ENCODE measurements at regions not wholly inside any gene's neighbourhood (a gene's known extent, or its start where the extent isn't known, plus 50 kb on each side); places are given as distances from the start of the nearest gene placed in this dataset.

GRCh38 chr11:81990659-81991443 is 742.8 kb downstream of the FAM181B start:
- H3K14ac ChIP-seq (replicated peaks; ENCODE audit: low read depth, low read length) = no peak overlapping the region
- dilution Hi-C loops (cut with HindIII; ENCODE audit: low sequenced_read_pairs, unreplicated experiment) = no loop called here
- DNase-seq (no peak), ATAC-seq (ENCODE audit: low read depth) (no peak)
- no peak overlapping the region for H3K56ac ChIP-seq (ENCODE audit: extremely low read depth, insufficient read depth, low read length)
- H2BK15ac ChIP-seq (ENCODE audit: low read depth, low read length) = no peak overlapping the region
- TF ChIP-seq RFX5 (IDR thresholded peaks at IDR 0.05; ENCODE audit: low read depth, low read length) (no peak), MAZ (IDR thresholded peaks at IDR 0.05; ENCODE audit: borderline replicate concordance, low read depth, low read length) (no peak), POLR2A (IDR thresholded peaks at IDR 0.05; ENCODE audit: low read depth, low read length) (no peak), CHD1 (IDR thresholded peaks at IDR 0.05; ENCODE audit: low read depth, low read length) (no peak)
- WGBS, 2 experiments (ENCODE audit: extremely low coverage in 2 of 2, insufficient read length in 1 of 2) = 80% methylated on average over 3 of the region's 27 CpGs; no CpG with 5 or more reads in 1 of the 2 experiments
- peaks cover 9% of the 10 kb centered on the region for H3K9me3 ChIP-seq (ENCODE audit: control insufficient read depth, insufficient read depth, low read length)
- no peak overlapping the region for H2BK120ac ChIP-seq (ENCODE audit: low read depth, low read length)
- H2AK9ac ChIP-seq (replicated peaks; ENCODE audit: low read depth, low read length, poor library complexity) = no peak overlapping the region
- intact Hi-C loops (cut with micrococcal nuclease) = no loop called here
- H3K4ac ChIP-seq (ENCODE audit: low read depth, low read length) = no peak overlapping the region
- no peak overlapping the region for H2AFZ ChIP-seq (replicated peaks; ENCODE audit: low read length, poor library complexity)
- no peak overlapping the region for H3K4me3 ChIP-seq (ENCODE audit: insufficient read depth, low read depth, low read length)
- H2BK5ac ChIP-seq (ENCODE audit: low read depth, low read length, poor library complexity, severe bottlenecking) = no peak overlapping the region
- POLR2A ChIA-PET (ENCODE audit: unreplicated experiment) = no interaction called here
- no peaks in the 10 kb centered on the region for H3K79me1 ChIP-seq (ENCODE audit: low read depth in 1 of 2, low read length in 2 of 2)
- H3K4me1 ChIP-seq (ENCODE audit: control insufficient read depth, insufficient read depth, low read length) = no peaks in the 10 kb centered on the region
- CTCF ChIA-PET = no interaction called here
- H4K5ac ChIP-seq (ENCODE audit: low read depth, low read length) = no peak overlapping the region
- no peak overlapping the region for H3K27ac ChIP-seq (ENCODE audit: insufficient read depth, low read length)
- H3K27me3 ChIP-seq (ENCODE audit: control insufficient read depth, insufficient read depth, low read length) = no peaks in the 10 kb centered on the region
- H4K8ac ChIP-seq (ENCODE audit: low read depth in 2 of 2, low read length in 2 of 2) = no peak overlapping the region
- no peak overlapping the region for H3K4me2 ChIP-seq (ENCODE audit: low read depth, low read length)
- no peaks in the 10 kb centered on the region for H3K36me3 ChIP-seq (ENCODE audit: control insufficient read depth, insufficient read depth, low read length)
- no peak overlapping the region for H3K23ac ChIP-seq (ENCODE audit: low read depth, low read length)
- no peak overlapping the region for H2BK20ac ChIP-seq (ENCODE audit: low read depth, low read length)
- H3K9ac ChIP-seq (ENCODE audit: low read depth, low read length) = no peak overlapping the region
- no peaks in the 10 kb centered on the region for H4K20me1 ChIP-seq (ENCODE audit: insufficient read depth, low read length)
- no peaks in the 10 kb centered on the region for H3K9me1 ChIP-seq (ENCODE audit: insufficient read depth, low read length)
- BruUV-seq (replicated peaks) = no TSS peak
- in situ Hi-C loops (cut with MboI; ENCODE audit: low sequenced_read_pairs) = no loop called here
- H4K91ac ChIP-seq (ENCODE audit: insufficient read depth, low read depth, low read length) = no peak overlapping the region
- no peak overlapping the region for H2AK5ac ChIP-seq (ENCODE audit: low read depth, low read length)
- no peak overlapping the region for H3K18ac ChIP-seq (ENCODE audit: low read depth, low read length)
